Mesenchymal stem cell (in vitro differentiated cells and primary cell): ENCODE measurements at regions not wholly inside any gene's neighbourhood (a gene's known extent, or its start where the extent isn't known, plus 50 kb on each side); places are given as distances from the start of the nearest gene placed in this dataset.

Experiments
- DNase-seq: peaks from one replicate; pipeline ENCODE4 v3.0.0-alpha.2; 2013
- H2AFZ ChIP-seq: one replicate; pipeline ENCODE4 v1.6.1; 2013; ENCODE audit warnings: low read depth, mild to moderate bottlenecking, control low read depth, inconsistent platforms, low read length, moderate library complexity
- H2AK5ac ChIP-seq: 2 replicates; pipeline ENCODE4 v1.6.1; 2013; ENCODE audit warnings: low read length, moderate library complexity, mild to moderate bottlenecking, inconsistent platforms; ENCODE audit not compliant: severe bottlenecking
- H2BK120ac ChIP-seq: one replicate; pipeline ENCODE4 v1.6.1; 2013; ENCODE audit warnings: low read depth, mild to moderate bottlenecking, inconsistent platforms, low read length, moderate library complexity
- H2BK12ac ChIP-seq, 2 experiments: one replicate each; pipeline ENCODE4 v1.6.1; 2013; ENCODE audit warnings: inconsistent platforms in 2 of 2, low read length in 2 of 2, mild to moderate bottlenecking in 2 of 2, moderate library complexity in 2 of 2, control low read depth in 1 of 2
- H2BK15ac ChIP-seq: one replicate; pipeline ENCODE4 v1.6.1; 2013; ENCODE audit warnings: mild to moderate bottlenecking, low read depth, inconsistent platforms; ENCODE audit not compliant: poor library complexity, severe bottlenecking
- H2BK5ac ChIP-seq: 2 replicates; pipeline ENCODE4 v1.6.1; 2013; ENCODE audit warnings: low read depth, mild to moderate bottlenecking, low read length, control low read depth, inconsistent platforms; ENCODE audit not compliant: poor library complexity, severe bottlenecking
- H3K14ac ChIP-seq, 2 experiments: one replicate each; pipeline ENCODE4 v1.6.1; 2013; ENCODE audit warnings: inconsistent platforms in 2 of 2, low read length in 2 of 2, control low read depth in 1 of 2, mild to moderate bottlenecking in 1 of 2, moderate library complexity in 1 of 2
- H3K18ac ChIP-seq, 2 experiments: one replicate each; pipeline ENCODE4 v1.6.1; 2013; ENCODE audit warnings: inconsistent platforms in 2 of 2, low read length in 2 of 2, control low read depth in 1 of 2, low read depth in 1 of 2, mild to moderate bottlenecking in 1 of 2
- H3K23ac ChIP-seq, 2 experiments: one replicate each; pipeline ENCODE4 v1.6.1; 2013; ENCODE audit warnings: inconsistent platforms in 2 of 2, low read length in 2 of 2, mild to moderate bottlenecking in 2 of 2, moderate library complexity in 2 of 2, control low read depth in 1 of 2
- H3K27ac ChIP-seq: 2 replicates; pipeline ENCODE4 v1.5.1; 2013; ENCODE audit warnings: mild to moderate bottlenecking, moderate library complexity, low read length, control low read depth, inconsistent platforms; ENCODE audit not compliant: poor library complexity, severe bottlenecking
- H3K27me3 ChIP-seq, 2 experiments: 2 replicates each; pipeline versions ENCODE4 v1.6.1 to v1.7.0; 2013; ENCODE audit warnings: low read length in 2 of 2, mild to moderate bottlenecking in 2 of 2, moderate library complexity in 2 of 2, control low read depth in 1 of 2, inconsistent platforms in 1 of 2; ENCODE audit not compliant: control insufficient read depth in 1 of 2, insufficient read depth in 1 of 2
- H3K36me3 ChIP-seq, 2 experiments: 2 replicates each; pipeline versions ENCODE4 v1.6.1 to v1.7.0; 2013; ENCODE audit warnings: low read length in 2 of 2, control low read depth in 1 of 2, inconsistent platforms in 1 of 2, low read depth in 1 of 2, mild to moderate bottlenecking in 1 of 2; ENCODE audit not compliant: insufficient read depth in 2 of 2, control insufficient read depth in 1 of 2
- H3K4ac ChIP-seq, 2 experiments: one replicate each; pipeline ENCODE4 v1.6.1; 2013; ENCODE audit warnings: inconsistent platforms in 2 of 2, low read length in 2 of 2, mild to moderate bottlenecking in 2 of 2, moderate library complexity in 2 of 2, control low read depth in 1 of 2, low read depth in 1 of 2
- H3K4me1 ChIP-seq: 2 replicates; pipeline ENCODE4 v1.6.1; 2013; ENCODE audit warnings: low read depth, low read length, control low read depth; ENCODE audit not compliant: control insufficient read depth, insufficient read depth
- H3K4me2 ChIP-seq: 2 replicates; pipeline ENCODE4 v1.6.1; 2013; ENCODE audit warnings: low read length, mild to moderate bottlenecking, inconsistent platforms; ENCODE audit not compliant: poor library complexity, severe bottlenecking
- H3K4me3 ChIP-seq, 2 experiments: 2 replicates each; pipeline versions ENCODE4 v1.5.1 to v1.7.0; 2013; ENCODE audit warnings: low read length in 2 of 2, mild to moderate bottlenecking in 2 of 2, control low read depth in 1 of 2, low read depth in 1 of 2; ENCODE audit not compliant: insufficient read depth in 1 of 2
- H3K79me1 ChIP-seq: replicated peaks from 2 replicates; pipeline ENCODE4 v1.6.1; 2013; ENCODE audit warnings: mild to moderate bottlenecking, control low read depth, low read length, inconsistent platforms; ENCODE audit not compliant: poor library complexity, severe bottlenecking
- H3K9ac ChIP-seq: 2 replicates; pipeline ENCODE4 v1.7.0; 2013; ENCODE audit warnings: mild to moderate bottlenecking, low read length, moderate library complexity
- H3K9me3 ChIP-seq: 2 replicates; pipeline ENCODE4 v1.7.0; 2013; ENCODE audit warnings: mild to moderate bottlenecking, low read length; ENCODE audit not compliant: control insufficient read depth
- H4K8ac ChIP-seq: one replicate; pipeline ENCODE4 v1.6.1; 2013; ENCODE audit warnings: inconsistent platforms, mild to moderate bottlenecking, low read length, moderate library complexity
- H4K91ac ChIP-seq: one replicate; pipeline ENCODE4 v1.6.1; 2013; ENCODE audit warnings: mild to moderate bottlenecking, low read length, inconsistent platforms
- WGBS: methylation state at CpG from one replicate; pipeline ENCODE4 v1.1.7; 2013; ENCODE audit warnings: mixed read lengths; 5-methylcytosine and 5-hydroxymethylcytosine counted together

- H3K4ac ChIP-seq: no peak overlapping the region
- H4K8ac ChIP-seq: no peak overlapping the region
- no peak overlapping the region for H3K4me3 ChIP-seq
- no peak overlapping the region for H2BK15ac ChIP-seq
- no peak overlapping the region for H2BK12ac ChIP-seq
- H3K79me1 ChIP-seq: no peaks in the 10 kb centered on the region
- H3K23ac ChIP-seq: no peak overlapping the region
- H3K36me3 ChIP-seq: no peaks in the 10 kb centered on the region
- H3K27ac ChIP-seq: no peak overlapping the region
- H2BK120ac ChIP-seq: no peak overlapping the region
- H3K4me2 ChIP-seq: no peak overlapping the region
- WGBS: 21% methylated on average over 2 of the region's 2 CpGs
- no peak overlapping the region for H2BK5ac ChIP-seq
- no peak overlapping the region for H3K9ac ChIP-seq
- peaks cover 5% of the 10 kb centered on the region for H3K9me3 ChIP-seq
- no peak for DNase-seq
- no peak overlapping the region for H4K91ac ChIP-seq
- H2AFZ ChIP-seq: no peak overlapping the region
- peaks cover 3 to 50% of the 10 kb centered on the region in 2 experiments for H3K27me3 ChIP-seq
- H3K4me1 ChIP-seq: no peaks in the 10 kb centered on the region
- no peak overlapping the region for H2AK5ac ChIP-seq
- no peak overlapping the region for H3K14ac ChIP-seq
- H3K18ac ChIP-seq: no peak overlapping the region
Observed at GRCh38 chr11:119816660-119817059, 87.7 kb upstream of the NECTIN1 start.

GRCh38 chr11:119814766-119815165 is 85.8 kb upstream of the NECTIN1 start:
- Histone ChIP-seq H3K14ac (no peak overlapping the region), H3K4me3 (no peak overlapping the region), H3K4me2 (no peak overlapping the region), H2AFZ (no peak overlapping the region), H3K4ac (no peak overlapping the region), H4K91ac (no peak overlapping the region), H2AK5ac (no peak overlapping the region), H3K36me3 (no peaks in the 10 kb centered on the region), H3K9ac (no peak overlapping the region), H3K4me1 (peaks cover 3% of the 10 kb centered on the region), H2BK120ac (no peak overlapping the region), H2BK15ac (no peak overlapping the region), H2BK5ac (no peak overlapping the region), H3K23ac (no peak overlapping the region), H3K18ac (no peak overlapping the region), H2BK12ac (no peak overlapping the region), H4K8ac (no peak overlapping the region), H3K79me1 (no peaks in the 10 kb centered on the region), H3K27me3 (peaks cover 3 to 53% of the 10 kb centered on the region in 2 experiments), H3K27ac (no peak overlapping the region), H3K9me3 (peaks cover 5% of the 10 kb centered on the region)
- no peak for DNase-seq

GRCh38 chr11:119810478-119811232 is 81.7 kb upstream of the NECTIN1 start:
- Histone ChIP-seq H2BK120ac (no peak overlapping the region), H4K8ac (no peak overlapping the region), H3K4me2 (no peak overlapping the region), H2AFZ (no peak overlapping the region), H3K4me1 (peaks cover 3% of the 10 kb centered on the region), H2BK15ac (no peak overlapping the region), H2AK5ac (no peak overlapping the region), H2BK12ac (no peak overlapping the region), H3K27ac (no peak overlapping the region), H3K4ac (no peak overlapping the region), H3K36me3 (no peaks in the 10 kb centered on the region), H3K18ac (no peak overlapping the region), H3K23ac (no peak overlapping the region), H2BK5ac (no peak overlapping the region), H3K4me3 (no peak overlapping the region), H3K27me3 (peaks cover 21 to 74% of the 10 kb centered on the region in 2 experiments), H3K9me3 (peaks cover 5% of the 10 kb centered on the region), H3K9ac (no peak overlapping the region), H3K14ac (no peak overlapping the region), H4K91ac (no peak overlapping the region), H3K79me1 (no peaks in the 10 kb centered on the region)
- no peak for DNase-seq
- WGBS: 89% methylated on average over 12 of the region's 14 CpGs

GRCh38 chr11:119809346-119809745 is 80.3 kb upstream of the NECTIN1 start:
- Histone ChIP-seq H3K36me3 (no peaks in the 10 kb centered on the region), H3K14ac (no peak overlapping the region), H2AFZ (no peak overlapping the region), H3K4me1 (peaks cover 3% of the 10 kb centered on the region), H3K79me1 (no peaks in the 10 kb centered on the region), H3K18ac (no peak overlapping the region), H4K8ac (no peak overlapping the region), H2AK5ac (no peak overlapping the region), H2BK15ac (no peak overlapping the region), H3K27ac (no peak overlapping the region), H2BK5ac (no peak overlapping the region), H3K23ac (no peak overlapping the region), H3K9ac (no peak overlapping the region), H4K91ac (no peak overlapping the region), H3K9me3 (peaks cover 5% of the 10 kb centered on the region), H3K4me3 (no peak overlapping the region), H3K4me2 (no peak overlapping the region), H3K4ac (no peak overlapping the region), H2BK12ac (no peak overlapping the region), H3K27me3 (peaks cover 26 to 83% of the 10 kb centered on the region in 2 experiments), H2BK120ac (no peak overlapping the region)
- DNase-seq: no peak
- WGBS: 85% methylated on average over 7 of the region's 7 CpGs
